ENCODE measurements at regions not wholly inside any gene's neighbourhood (a gene's known extent, or its start where the extent isn't known, plus 50 kb on each side); places are given as distances from the start of the nearest gene placed in this dataset.

DNA sequence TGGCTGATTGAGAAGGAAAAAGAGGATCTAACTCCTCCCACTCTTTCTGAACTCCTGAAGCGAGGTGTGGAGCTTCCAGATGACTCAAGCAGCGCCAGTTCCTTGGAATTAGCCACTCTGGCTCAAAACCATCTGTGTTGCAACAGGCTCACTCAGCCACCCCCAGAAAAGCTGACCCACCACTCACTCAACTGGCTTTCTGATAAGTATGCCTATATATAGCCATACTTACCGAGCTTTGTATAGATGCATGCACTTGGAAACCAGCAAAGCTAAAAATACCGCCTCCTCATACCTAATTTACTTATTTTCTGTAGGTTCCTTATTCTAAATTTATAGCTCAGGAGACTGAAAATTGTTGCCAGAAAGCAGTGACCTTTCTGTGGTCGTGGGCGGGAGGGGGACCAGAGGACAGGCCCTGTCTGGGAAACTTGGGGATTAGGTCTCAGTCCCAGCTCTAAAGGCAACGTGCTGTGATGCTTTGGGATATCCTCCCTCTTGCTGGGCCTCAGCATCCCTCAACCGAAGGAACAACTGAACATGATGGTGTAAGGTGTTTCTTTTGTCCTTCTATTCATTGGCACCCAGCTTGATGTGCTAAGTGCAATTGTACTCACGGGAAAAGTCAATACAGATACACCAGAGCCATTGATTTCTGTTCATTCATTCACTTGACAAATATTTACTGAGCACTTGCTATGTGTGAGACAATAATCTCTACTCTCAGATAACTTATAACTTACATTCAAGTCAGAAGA is 65.7 kb downstream of the NENF start:
- TF ChIP-seq EZH2 (IDR thresholded peaks at IDR 0.05; ENCODE audit: low read length, unreplicated experiment) (no peak), EZH2phosphoT487 (IDR thresholded peaks at IDR 0.05; ENCODE audit: borderline replicate concordance, low read length) (no peak)
- TF ChIP-seq, protein P1, sequence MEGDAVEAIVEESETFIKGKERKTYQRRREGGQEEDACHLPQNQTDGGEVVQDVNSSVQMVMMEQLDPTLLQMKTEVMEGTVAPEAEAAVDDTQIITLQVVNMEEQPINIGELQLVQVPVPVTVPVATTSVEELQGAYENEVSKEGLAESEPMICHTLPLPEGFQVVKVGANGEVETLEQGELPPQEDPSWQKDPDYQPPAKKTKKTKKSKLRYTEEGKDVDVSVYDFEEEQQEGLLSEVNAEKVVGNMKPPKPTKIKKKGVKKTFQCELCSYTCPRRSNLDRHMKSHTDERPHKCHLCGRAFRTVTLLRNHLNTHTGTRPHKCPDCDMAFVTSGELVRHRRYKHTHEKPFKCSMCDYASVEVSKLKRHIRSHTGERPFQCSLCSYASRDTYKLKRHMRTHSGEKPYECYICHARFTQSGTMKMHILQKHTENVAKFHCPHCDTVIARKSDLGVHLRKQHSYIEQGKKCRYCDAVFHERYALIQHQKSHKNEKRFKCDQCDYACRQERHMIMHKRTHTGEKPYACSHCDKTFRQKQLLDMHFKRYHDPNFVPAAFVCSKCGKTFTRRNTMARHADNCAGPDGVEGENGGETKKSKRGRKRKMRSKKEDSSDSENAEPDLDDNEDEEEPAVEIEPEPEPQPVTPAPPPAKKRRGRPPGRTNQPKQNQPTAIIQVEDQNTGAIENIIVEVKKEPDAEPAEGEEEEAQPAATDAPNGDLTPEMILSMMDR (conservative IDR thresholded peaks at IDR 0.05; ENCODE audit: low read depth, low read length): no peak
